GM18861 (cell line): ENCODE measurements at regions not wholly inside any gene's neighbourhood (a gene's known extent, or its start where the extent isn't known, plus 50 kb on each side); places are given as distances from the start of the nearest gene placed in this dataset.

Experiments
- ATAC-seq: cut with Tn5 transposase; IDR thresholded peaks from one replicate; pipeline ENCODE4 v1.9.1; 2021; ENCODE audit not compliant: unreplicated experiment

GRCh38 chr18:55093808-55094207 lies 134.5 kb upstream of the CCDC68 start:
- ATAC-seq = no peak

DNA sequence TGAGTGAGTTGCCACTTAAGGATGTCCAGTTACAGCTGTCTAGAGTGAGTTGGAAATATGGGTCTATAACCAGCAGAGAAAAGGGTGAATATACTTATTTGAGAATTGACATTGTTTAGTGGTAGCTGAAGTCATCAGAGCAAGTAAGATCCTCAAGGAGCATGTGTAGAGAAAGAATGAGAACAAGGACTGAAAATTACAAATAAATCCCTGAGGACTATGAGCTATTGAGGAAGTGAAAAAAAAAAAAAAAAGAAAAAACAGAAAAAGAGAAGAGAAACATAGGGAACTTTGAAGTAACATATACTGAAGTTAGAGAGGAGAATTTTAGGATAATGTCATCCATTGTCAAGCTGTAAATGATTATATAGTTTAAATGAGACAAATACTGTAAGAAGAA lies 134.0 kb upstream of the CCDC68 start:
- no peak for ATAC-seq

GRCh38 chr18:55092166-55092565 lies 132.9 kb upstream of the CCDC68 start:
- ATAC-seq = no peak

GRCh38 chr18:55090564-55091188 lies 131.4 kb upstream of the CCDC68 start:
- ATAC-seq = no peak

DNA sequence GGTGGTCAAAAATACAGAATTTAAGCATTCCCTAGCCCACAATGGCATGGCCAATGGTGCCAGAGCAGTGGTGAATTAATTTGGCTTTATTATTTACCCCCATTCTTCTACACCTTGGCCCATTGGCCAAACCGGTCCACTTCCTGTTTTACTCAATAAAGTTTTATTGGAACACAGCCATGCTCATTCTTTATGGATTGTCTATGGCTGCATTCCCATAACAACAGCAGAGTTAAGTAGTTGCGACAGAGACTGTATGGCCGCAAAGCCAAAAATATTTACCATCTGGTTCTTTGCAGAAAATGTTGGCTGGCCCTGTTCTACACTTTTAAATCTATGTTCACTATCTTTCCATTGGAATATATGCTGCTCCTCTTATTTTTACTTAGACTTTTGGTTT lies 130.3 kb upstream of the CCDC68 start:
- no peak for ATAC-seq

- ATAC-seq = no peak
Observed at GRCh38 chr18:55088561-55088960, 129.3 kb upstream of the CCDC68 start.

GRCh38 chr18:55088000-55088401 lies 128.7 kb upstream of the CCDC68 start:
- ATAC-seq = peak; percentile 44

DNA sequence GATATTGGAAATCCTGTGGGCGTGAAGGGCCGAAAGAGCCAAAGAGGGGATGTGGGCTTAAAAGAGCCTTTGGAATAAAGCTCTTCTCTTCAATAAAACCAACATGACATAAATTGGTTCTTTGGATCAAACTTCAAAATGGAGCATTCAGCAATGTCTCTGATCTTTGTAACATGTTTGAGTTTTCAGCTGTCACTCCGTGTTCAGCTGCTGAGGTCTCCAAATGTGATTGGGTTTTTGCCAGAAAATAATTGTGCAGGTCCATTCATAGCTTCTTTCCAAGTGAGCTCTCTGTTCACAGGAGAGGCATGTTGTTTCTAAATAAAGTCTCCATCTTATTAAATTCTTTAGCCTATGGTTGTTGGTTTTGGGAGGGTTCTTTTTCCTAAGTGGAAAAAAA lies 127.6 kb upstream of the CCDC68 start:
- no peak for ATAC-seq

GRCh38 chr18:55085557-55086285 lies 126.5 kb upstream of the CCDC68 start:
- no peak for ATAC-seq

GRCh38 chr18:55084550-55084949 lies 125.3 kb upstream of the CCDC68 start:
- ATAC-seq = no peak

DNA sequence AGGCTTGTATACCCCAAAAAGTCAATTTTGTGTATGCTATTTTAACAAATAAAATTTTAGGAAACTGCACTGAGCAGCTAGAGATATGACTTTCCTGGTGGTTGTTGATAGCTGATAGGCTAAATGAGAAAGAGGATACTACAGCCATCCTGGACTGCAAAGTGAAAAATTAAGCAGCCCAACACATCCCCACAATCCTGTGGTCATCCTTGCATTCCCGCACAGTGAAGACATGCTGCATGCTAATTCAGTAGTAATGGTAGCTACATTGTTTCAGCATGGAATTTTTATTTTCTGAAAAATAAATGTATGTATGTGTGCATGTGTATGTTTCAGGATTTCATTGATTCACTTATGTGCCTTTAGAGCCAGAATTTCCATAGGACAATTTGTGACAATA lies 124.2 kb upstream of the CCDC68 start:
- ATAC-seq = no peak

GRCh38 chr18:55079481-55080355 lies 120.5 kb upstream of the CCDC68 start:
- no peak for ATAC-seq

GRCh38 chr18:55079067-55079466 lies 119.8 kb upstream of the CCDC68 start:
- ATAC-seq = no peak

DNA sequence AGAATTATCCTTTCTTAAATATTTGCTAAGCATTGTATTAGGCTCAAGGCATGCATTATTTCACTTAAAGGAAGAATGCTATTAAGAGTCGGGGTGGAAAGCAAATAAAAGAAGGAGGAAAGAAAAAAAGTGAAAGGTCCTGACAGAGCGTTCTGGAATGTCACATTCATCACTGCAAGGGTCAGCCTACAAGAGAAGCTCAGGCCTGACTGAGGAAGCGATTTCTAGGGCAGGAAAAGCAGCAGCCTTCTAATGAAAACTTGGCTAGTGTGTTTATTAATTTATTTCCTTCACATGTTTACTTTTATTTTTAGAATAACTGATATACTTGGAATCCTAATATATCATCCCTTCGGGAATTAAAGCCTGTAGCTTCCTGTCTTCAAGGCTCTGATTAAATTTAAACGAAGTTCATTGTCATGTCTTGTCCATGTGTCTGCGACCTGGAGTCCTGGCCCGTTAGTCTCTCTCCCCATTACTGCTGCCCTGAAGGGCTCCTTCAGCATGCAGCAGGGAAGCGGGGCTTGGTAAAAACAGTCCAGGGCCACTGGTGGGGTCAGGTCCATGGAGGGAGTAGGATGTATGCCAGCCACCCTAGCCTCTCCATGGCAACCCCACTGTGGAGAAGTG lies 119.2 kb upstream of the CCDC68 start:
- ATAC-seq = no peak

- no peak for ATAC-seq
Observed at GRCh38 chr18:55076643-55077218, 117.5 kb upstream of the CCDC68 start.

GRCh38 chr18:55073834-55074233 lies 114.6 kb upstream of the CCDC68 start:
- no peak for ATAC-seq

DNA sequence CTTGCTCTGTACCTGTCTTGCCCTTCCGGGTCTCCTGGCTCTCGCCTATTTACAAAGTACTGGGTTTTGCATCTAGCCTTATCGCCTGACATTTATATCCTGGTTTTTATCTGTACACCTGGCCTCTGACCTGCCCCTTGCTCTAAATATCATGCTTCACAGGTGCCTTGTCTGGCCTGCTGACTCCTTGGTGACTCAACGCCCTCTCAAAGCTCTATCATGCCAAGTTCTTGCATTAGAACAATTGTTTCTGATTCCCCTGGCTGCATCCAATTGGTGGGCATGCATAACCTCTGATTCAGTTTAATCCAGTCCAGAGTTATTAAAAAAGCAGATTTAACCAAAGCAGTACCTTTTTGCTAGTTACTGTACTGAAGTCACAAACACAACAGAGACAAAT lies 113.9 kb upstream of the CCDC68 start:
- ATAC-seq = no peak

GRCh38 chr18:55072698-55073097 lies 113.4 kb upstream of the CCDC68 start:
- no peak for ATAC-seq

DNA sequence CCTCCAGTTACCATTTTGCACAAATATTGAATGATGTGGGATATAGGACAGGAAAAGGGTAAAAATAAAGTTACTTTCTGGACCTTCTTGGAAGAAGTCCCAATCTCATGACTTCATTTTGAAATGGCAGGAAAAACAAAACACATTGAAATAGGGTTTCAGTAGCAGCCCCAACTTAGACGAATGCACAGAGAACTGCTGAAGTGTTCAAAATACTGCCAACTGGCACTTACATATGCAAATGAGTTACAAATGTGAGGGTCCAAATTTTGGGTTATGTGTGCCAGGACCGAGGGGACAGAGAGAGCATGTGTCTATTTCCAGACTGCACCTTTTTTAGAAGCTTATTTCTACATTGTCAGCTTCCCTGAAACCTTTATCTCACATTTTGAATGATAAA lies 112.9 kb upstream of the CCDC68 start:
- ATAC-seq = no peak

GRCh38 chr18:55069497-55069896 lies 110.2 kb upstream of the CCDC68 start:
- peak; percentile 68 for ATAC-seq

DNA sequence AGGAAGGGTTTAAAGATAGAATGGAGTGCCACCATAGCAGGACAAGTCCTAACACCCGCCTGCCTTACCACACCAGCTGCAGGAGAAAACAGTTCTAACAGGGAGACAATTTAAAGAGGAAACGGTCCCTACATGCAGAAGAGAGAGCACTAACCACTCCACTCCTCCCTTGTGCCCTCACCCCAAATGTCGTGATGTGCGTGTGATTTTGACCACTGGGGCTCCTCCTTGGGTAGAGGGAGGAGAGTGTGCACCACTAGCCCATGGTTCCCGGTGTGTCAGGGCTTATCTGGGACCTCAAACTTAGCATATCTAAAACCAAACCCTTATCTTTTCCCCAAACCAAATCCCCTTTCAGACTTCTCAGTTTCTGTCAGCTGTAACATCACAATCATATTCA lies 105.5 kb upstream of the CCDC68 start:
- ATAC-seq = no peak
